Activated CD8-positive, alpha-beta memory T cell treated with anti-CD3 and anti-CD28 coated beads for 36 hours (primary cell): ENCODE measurements at regions not wholly inside any gene's neighbourhood (a gene's known extent, or its start where the extent isn't known, plus 50 kb on each side); places are given as distances from the start of the nearest gene placed in this dataset.
"Not testable (repeated sequence)": the region's sequence is repeated elsewhere in the genome, so short reads cannot be mapped to it uniquely, and the experiment has no call there.

Experiments
- CTCF ChIA-PET: fragments of 350-600 bp; sonication (Branson Sonifier 250); formaldehyde crosslinking; loops from one replicate; lab custom pipeline; 2021; ENCODE audit warnings: antibody characterized with exemption; lab: Charles Lee
- POLR2A ChIA-PET: fragments of 350-600 bp; sonication (Branson Sonifier 250); formaldehyde crosslinking; loops from one replicate; lab custom pipeline; 2021; ENCODE audit warnings: antibody characterized with exemption; lab: Charles Lee

GRCh38 chr13:87736849-87737385 lies 65.7 kb downstream of the SLITRK5 start:
- POLR2A ChIA-PET: no interaction called here
- CTCF ChIA-PET: no interaction called here

- CTCF ChIA-PET: interaction anchor here (0.6 kb wide), 1 partner anchor 702 kb away, joined by 4 read pairs; no protein-coding TSS in a partner anchor
- POLR2A ChIA-PET: no interaction called here
These were observed 82.9 kb downstream of the SLITRK5 start for GRCh38 chr13:87754097-87754496.

GRCh38 chr13:87769445-87769844 lies 98.3 kb downstream of the SLITRK5 start:
- CTCF ChIA-PET: no interaction called here
- POLR2A ChIA-PET: no interaction called here

GRCh38 chr13:87777387-87777786 lies 106.2 kb downstream of the SLITRK5 start:
- CTCF ChIA-PET: no interaction called here
- POLR2A ChIA-PET: no interaction called here

- ChIA-PET CTCF (no interaction called here), POLR2A (no interaction called here)
These were observed 107.0 kb downstream of the SLITRK5 start for GRCh38 chr13:87778128-87778527.

- CTCF ChIA-PET: no interaction called here
- POLR2A ChIA-PET: no interaction called here
These were observed 108.3 kb downstream of the SLITRK5 start for GRCh38 chr13:87779426-87779825.

- POLR2A ChIA-PET: no interaction called here
- CTCF ChIA-PET: no interaction called here
These were observed 112.2 kb downstream of the SLITRK5 start for GRCh38 chr13:87783366-87783765.

- CTCF ChIA-PET: no interaction called here
- POLR2A ChIA-PET: no interaction called here
These were observed 117.2 kb downstream of the SLITRK5 start for GRCh38 chr13:87788363-87788762.

GRCh38 chr13:87792878-87793277 lies 121.7 kb downstream of the SLITRK5 start:
- POLR2A ChIA-PET: no interaction called here
- CTCF ChIA-PET: no interaction called here

GRCh38 chr13:87798536-87798935 lies 127.4 kb downstream of the SLITRK5 start:
- ChIA-PET CTCF (no interaction called here), POLR2A (no interaction called here)

- ChIA-PET CTCF (no interaction called here), POLR2A (no interaction called here)
These were observed 139.2 kb downstream of the SLITRK5 start for GRCh38 chr13:87810391-87810801.

- ChIA-PET CTCF (no interaction called here), POLR2A (no interaction called here)
These were observed 139.8 kb downstream of the SLITRK5 start for GRCh38 chr13:87810920-87811344.

- POLR2A ChIA-PET: no interaction called here
- CTCF ChIA-PET: no interaction called here
These were observed 143.2 kb downstream of the SLITRK5 start for GRCh38 chr13:87814403-87814802.

GRCh38 chr13:87820241-87820640 lies 149.1 kb downstream of the SLITRK5 start:
- ChIA-PET CTCF (no interaction called here), POLR2A (no interaction called here)

- CTCF ChIA-PET: no interaction called here
- POLR2A ChIA-PET: no interaction called here
These were observed 150.3 kb downstream of the SLITRK5 start for GRCh38 chr13:87821512-87821911.

- POLR2A ChIA-PET: not testable (repeated sequence)
These were observed 155.1 kb downstream of the SLITRK5 start for GRCh38 chr13:87826301-87826700.

GRCh38 chr13:87827479-87827878 lies 156.3 kb downstream of the SLITRK5 start:
- CTCF ChIA-PET: no interaction called here
- POLR2A ChIA-PET: no interaction called here

More at GRCh38 chr13:87826301-87826700, 155.1 kb downstream of the SLITRK5 start:
- CTCF ChIA-PET: not testable (repeated sequence)

GRCh38 chr13:87837522-87837921 lies 166.4 kb downstream of the SLITRK5 start:
- CTCF ChIA-PET: no interaction called here

GRCh38 chr13:87837946-87838345 lies 166.8 kb downstream of the SLITRK5 start:
- CTCF ChIA-PET: no interaction called here
- POLR2A ChIA-PET: no interaction called here

More at GRCh38 chr13:87837522-87837921, 166.4 kb downstream of the SLITRK5 start:
- POLR2A ChIA-PET: no interaction called here

GRCh38 chr13:87851410-87851809 lies 180.2 kb downstream of the SLITRK5 start:
- POLR2A ChIA-PET: no interaction called here
- CTCF ChIA-PET: no interaction called here

- POLR2A ChIA-PET: no interaction called here
- CTCF ChIA-PET: no interaction called here
These were observed 184.4 kb downstream of the SLITRK5 start for GRCh38 chr13:87855553-87855952.

- POLR2A ChIA-PET: no interaction called here
- CTCF ChIA-PET: no interaction called here
These were observed 188.1 kb downstream of the SLITRK5 start for GRCh38 chr13:87859261-87859660.
